ENCODE measurements at regions not wholly inside any gene's neighbourhood (a gene's known extent, or its start where the extent isn't known, plus 50 kb on each side); places are given as distances from the start of the nearest gene placed in this dataset.
"Not testable (repeated sequence)": the region's sequence is repeated elsewhere in the genome, so short reads cannot be mapped to it uniquely, and the experiment has no call there.

DNA sequence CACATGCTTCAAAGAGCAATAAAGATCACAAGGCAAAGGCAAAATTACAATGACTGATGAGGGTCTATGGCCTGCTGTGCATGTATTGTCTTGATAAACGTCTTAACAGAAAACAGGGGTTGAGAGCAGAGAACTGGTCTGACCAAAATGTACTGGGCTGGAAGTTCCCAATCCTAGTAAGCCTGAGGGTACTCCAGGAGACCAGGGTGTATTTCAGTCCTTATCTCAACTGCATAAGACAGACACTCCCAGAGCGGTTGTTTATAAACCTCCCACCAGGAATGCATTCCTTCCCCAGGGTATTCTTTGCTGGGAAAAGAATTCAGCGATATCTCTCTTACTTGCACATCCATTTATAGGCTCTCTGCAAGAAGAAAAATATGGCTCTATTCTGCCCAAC is 521.8 kb upstream of the GNPDA2 start:
- DNase-seq (ENCODE audit: low spot score), result not testable (repeated sequence)

- no peak for DNase-seq (ENCODE audit: low spot score)
These were observed 515.6 kb upstream of the GNPDA2 start for GRCh38 chr4:45241976-45242375.

- no peak for DNase-seq (ENCODE audit: low spot score)
These were observed 502.9 kb upstream of the GNPDA2 start for GRCh38 chr4:45229206-45229605.

DNA sequence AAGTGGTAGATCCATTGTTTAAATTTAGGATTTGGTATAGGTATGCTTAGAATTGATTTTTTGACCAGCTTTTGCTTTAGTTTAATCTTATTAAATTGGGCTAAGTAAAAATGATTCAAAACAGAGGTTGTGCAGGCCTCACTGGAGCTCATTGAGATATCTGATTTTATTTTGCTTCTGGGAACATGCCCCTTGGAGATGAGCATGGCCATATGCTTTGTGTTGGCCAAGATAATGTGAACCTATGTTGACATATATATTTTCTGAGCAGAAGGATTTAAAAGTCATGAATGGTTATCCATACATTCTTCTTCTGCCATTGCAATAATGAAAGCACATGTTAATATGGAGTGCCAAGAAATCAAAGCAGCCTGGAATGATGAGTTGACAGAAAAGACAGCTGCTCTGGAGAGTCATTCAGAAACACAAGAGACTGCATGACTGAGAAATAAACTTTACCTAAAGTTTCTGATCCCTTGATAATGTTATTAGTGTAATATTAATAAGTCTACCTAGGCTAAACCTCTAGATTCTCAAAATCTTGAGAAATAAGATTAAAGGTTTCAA is 489.7 kb upstream of the GNPDA2 start:
- DNase-seq (ENCODE audit: low spot score), result no peak

GRCh38 chr4:45208476-45208875 is 482.1 kb upstream of the GNPDA2 start:
- DNase-seq (ENCODE audit: low spot score), result not testable (repeated sequence)

- DNase-seq (ENCODE audit: low spot score), result not testable (repeated sequence)
These were observed 481.5 kb upstream of the GNPDA2 start for GRCh38 chr4:45207864-45208331.

- DNase-seq (ENCODE audit: low spot score), result not testable (repeated sequence)
These were observed 481.0 kb upstream of the GNPDA2 start for GRCh38 chr4:45207241-45207863.

- DNase-seq (ENCODE audit: low spot score), result no peak
These were observed 473.4 kb upstream of the GNPDA2 start for GRCh38 chr4:45199736-45200135.

GRCh38 chr4:45188501-45188900 is 462.1 kb upstream of the GNPDA2 start:
- DNase-seq (ENCODE audit: low spot score), result no peak

DNA sequence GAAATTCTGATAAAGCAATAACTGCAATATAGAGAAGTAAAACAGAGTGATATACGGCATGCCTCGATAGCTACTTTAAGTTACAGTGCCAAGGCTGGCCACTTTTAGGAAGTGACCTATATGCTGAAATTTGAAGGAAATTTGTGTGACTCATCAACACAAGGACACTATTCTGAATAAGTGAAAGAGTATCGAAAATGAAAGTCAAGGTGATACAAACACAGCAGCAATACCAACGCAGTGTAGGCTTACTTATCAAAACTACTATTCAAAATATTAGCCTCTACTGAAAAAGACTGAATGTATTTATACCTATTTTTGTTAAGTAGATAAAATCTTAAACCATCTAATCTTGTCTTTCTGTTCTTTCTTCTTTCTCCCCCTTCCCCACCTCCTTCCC is 459.9 kb upstream of the GNPDA2 start:
- no peak for DNase-seq (ENCODE audit: low spot score)

- DNase-seq (ENCODE audit: low spot score), result no peak
These were observed 457.5 kb upstream of the GNPDA2 start for GRCh38 chr4:45183905-45184304.

DNA sequence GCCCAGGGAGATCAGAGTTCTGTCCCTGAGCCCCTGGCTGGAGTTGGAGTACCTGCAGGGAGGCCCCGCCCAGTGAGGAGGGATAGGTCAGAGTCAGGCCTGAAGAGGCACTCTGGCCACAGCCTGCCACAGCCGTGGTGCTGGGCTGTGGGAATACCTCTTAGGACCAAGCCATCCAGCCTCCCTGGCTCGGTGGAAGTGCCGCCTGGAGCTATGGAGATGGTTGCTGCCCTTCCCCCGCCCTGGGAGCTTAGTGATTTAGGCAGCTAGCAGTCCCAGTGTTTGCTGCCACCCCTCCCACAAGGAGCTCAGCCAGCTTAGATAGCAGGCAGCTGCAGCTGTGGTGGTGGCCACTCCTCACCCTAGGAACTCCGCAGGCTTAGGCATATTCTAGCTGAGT is 446.3 kb upstream of the GNPDA2 start:
- DNase-seq (ENCODE audit: low spot score), result no peak

GRCh38 chr4:45160951-45161350 is 434.6 kb upstream of the GNPDA2 start:
- DNase-seq (ENCODE audit: low spot score), result no peak

GRCh38 chr4:45155081-45155777 is 428.9 kb upstream of the GNPDA2 start:
- DNase-seq (ENCODE audit: low spot score), result no peak

GRCh38 chr4:45147866-45148265 is 421.5 kb upstream of the GNPDA2 start:
- DNase-seq (ENCODE audit: low spot score), result no peak

GRCh38 chr4:45131020-45131419 is 404.7 kb upstream of the GNPDA2 start:
- no peak for DNase-seq (ENCODE audit: low spot score)

- DNase-seq (ENCODE audit: low spot score), result no peak
These were observed 396.1 kb upstream of the GNPDA2 start for GRCh38 chr4:45122406-45122805.

- DNase-seq (ENCODE audit: low spot score), result no peak
These were observed 395.1 kb upstream of the GNPDA2 start for GRCh38 chr4:45121426-45121975.

DNA sequence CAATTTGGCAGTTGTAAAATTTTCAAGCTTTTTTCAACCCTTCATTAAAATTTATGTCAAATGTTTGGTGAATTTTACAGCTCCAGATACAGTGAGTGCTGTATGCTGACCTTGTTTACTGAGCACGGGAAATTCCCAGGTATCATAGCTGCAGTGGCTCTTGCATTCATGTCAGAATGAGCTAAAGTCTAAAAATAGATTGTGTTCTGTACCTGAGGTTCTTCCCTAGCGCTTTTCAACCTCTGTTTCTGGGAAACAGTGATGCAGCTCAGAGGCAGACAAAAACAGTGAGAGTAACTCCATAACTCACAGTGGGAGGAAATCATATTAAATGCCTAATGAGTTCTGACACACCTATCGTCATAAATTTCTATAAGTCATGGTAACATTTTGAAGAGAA is 393.8 kb upstream of the GNPDA2 start:
- no peak for DNase-seq (ENCODE audit: low spot score)

GRCh38 chr4:45119376-45119775 is 393.0 kb upstream of the GNPDA2 start:
- DNase-seq (ENCODE audit: low spot score), result no peak

- DNase-seq (ENCODE audit: low spot score), result no peak
These were observed 376.4 kb upstream of the GNPDA2 start for GRCh38 chr4:45102716-45103115.

GRCh38 chr4:45100956-45101818 is 374.8 kb upstream of the GNPDA2 start:
- DNase-seq (ENCODE audit: low spot score), result no peak
